H9 (cell line): ENCODE measurements at regions not wholly inside any gene's neighbourhood (a gene's known extent, or its start where the extent isn't known, plus 50 kb on each side); places are given as distances from the start of the nearest gene placed in this dataset.

Experiments used
- DNase-seq: peaks from one replicate; pipeline ENCODE4 v3.0.0-alpha.2; 2017
- H2AFZ ChIP-seq: one replicate; pipeline ENCODE4 v1.6.1; 2013; ENCODE audit warnings: mild to moderate bottlenecking, low read length, control low read depth, moderate library complexity
- H2AK5ac ChIP-seq: 2 replicates; pipeline ENCODE4 v1.6.1; 2013; ENCODE audit warnings: low read length, control low read depth, mixed read lengths; ENCODE audit not compliant: insufficient read length
- H2BK120ac ChIP-seq: one replicate; pipeline ENCODE4 v1.6.1; 2013; ENCODE audit warnings: low read depth, mild to moderate bottlenecking, low read length, control low read depth, inconsistent platforms; ENCODE audit not compliant: poor library complexity, severe bottlenecking
- H2BK12ac ChIP-seq: 2 replicates; pipeline ENCODE4 v1.6.1; 2013; ENCODE audit warnings: low read length, control low read depth, mixed read lengths, low read depth; ENCODE audit not compliant: insufficient read length
- H2BK15ac ChIP-seq: 2 replicates; pipeline ENCODE4 v1.6.1; 2013; ENCODE audit warnings: low read depth, low read length, control low read depth
- H2BK20ac ChIP-seq: one replicate; pipeline ENCODE4 v1.6.1; 2013; ENCODE audit warnings: low read depth, mild to moderate bottlenecking, low read length, control low read depth, inconsistent platforms; ENCODE audit not compliant: poor library complexity, severe bottlenecking
- H2BK5ac ChIP-seq: 2 replicates; pipeline ENCODE4 v1.6.1; 2013; ENCODE audit warnings: low read length, control low read depth, mixed read lengths; ENCODE audit not compliant: insufficient read length
- H3K14ac ChIP-seq: 2 replicates; pipeline ENCODE4 v1.6.1; 2013; ENCODE audit warnings: low read length, control low read depth; ENCODE audit not compliant: insufficient read depth
- H3K18ac ChIP-seq: 2 replicates; pipeline ENCODE4 v1.6.1; 2013; ENCODE audit warnings: low read depth, mild to moderate bottlenecking, mixed read lengths, low read length, control low read depth; ENCODE audit not compliant: insufficient read length
- H3K23ac ChIP-seq: 2 replicates; pipeline ENCODE4 v1.6.1; 2013; ENCODE audit warnings: low read length, control low read depth, mixed read lengths, low read depth; ENCODE audit not compliant: insufficient read length
- H3K23me2 ChIP-seq: 2 replicates; pipeline ENCODE4 v1.6.1; 2013; ENCODE audit warnings: low read depth, mild to moderate bottlenecking, mixed read lengths, low read length, control low read depth; ENCODE audit not compliant: insufficient read length, poor library complexity, severe bottlenecking
- H3K27ac ChIP-seq: 2 replicates; pipeline ENCODE4 v1.5.1; 2013; ENCODE audit warnings: low read length, control low read depth, mixed read lengths, low read depth; ENCODE audit not compliant: insufficient read length
- H3K27me3 ChIP-seq: 2 replicates; pipeline ENCODE4 v1.6.1; 2013; ENCODE audit warnings: low read length, control low read depth, inconsistent platforms; ENCODE audit not compliant: insufficient read depth
- H3K4ac ChIP-seq: 2 replicates; pipeline ENCODE4 v1.6.1; 2013; ENCODE audit warnings: low read depth, mild to moderate bottlenecking, control low read depth, inconsistent platforms, low read length, moderate library complexity
- H3K4me1 ChIP-seq: 2 replicates; pipeline ENCODE4 v1.6.1; 2013; ENCODE audit warnings: low read length, control low read depth, inconsistent platforms; ENCODE audit not compliant: insufficient read depth
- H3K4me2 ChIP-seq: 2 replicates; pipeline ENCODE4 v1.6.1; 2013; ENCODE audit warnings: low read length, control low read depth, mixed read lengths; ENCODE audit not compliant: insufficient read length, insufficient read depth
- H3K56ac ChIP-seq: 2 replicates; pipeline ENCODE4 v1.6.1; 2013; ENCODE audit warnings: low read depth, mild to moderate bottlenecking, mixed read lengths, low read length, control low read depth; ENCODE audit not compliant: insufficient read length
- H3K79me1 ChIP-seq: 2 replicates; pipeline ENCODE4 v1.6.1; 2013; ENCODE audit warnings: low read depth, mild to moderate bottlenecking, moderate library complexity, low read length, control low read depth, inconsistent platforms; ENCODE audit not compliant: insufficient read depth, poor library complexity, severe bottlenecking
- H3K79me2 ChIP-seq: 2 replicates; pipeline ENCODE4 v1.6.1; 2013; ENCODE audit warnings: low read length, control low read depth, inconsistent platforms; ENCODE audit not compliant: insufficient read depth
- H3K9ac ChIP-seq: 2 replicates; pipeline ENCODE4 v1.6.1; 2013; ENCODE audit warnings: low read length, control low read depth, mixed read lengths; ENCODE audit not compliant: insufficient read length; ENCODE audit errors: extremely low read depth
- H3K9me3 ChIP-seq: one replicate; pipeline ENCODE4 v1.6.1; 2013; ENCODE audit warnings: low read depth, low read length, inconsistent platforms; ENCODE audit not compliant: control insufficient read depth
- H3T11ph ChIP-seq: one replicate; pipeline ENCODE4 v1.6.1; 2013; ENCODE audit warnings: mild to moderate bottlenecking, low read length, control low read depth, inconsistent platforms
- H4K20me1 ChIP-seq: one replicate; pipeline ENCODE4 v1.6.1; 2013; ENCODE audit not compliant: control insufficient read depth, insufficient read length, insufficient read depth
- H4K5ac ChIP-seq: 2 replicates; pipeline ENCODE4 v1.6.1; 2013; ENCODE audit warnings: low read depth, mild to moderate bottlenecking, mixed read lengths, low read length, control low read depth; ENCODE audit not compliant: insufficient read length
- H4K8ac ChIP-seq: replicated peaks from 2 replicates; pipeline ENCODE4 v1.6.1; 2013; ENCODE audit warnings: low read length, control low read depth, mixed read lengths, low read depth; ENCODE audit not compliant: insufficient read length
- H4K91ac ChIP-seq: 2 replicates; pipeline ENCODE4 v1.6.1; 2013; ENCODE audit warnings: low read depth, mild to moderate bottlenecking, moderate library complexity, mixed read lengths, low read length, control low read depth; ENCODE audit not compliant: insufficient read length
- H3K27ac Mint-ChIP-seq, 3 experiments: 2 replicates in 2 of 3; 3 replicates in 1 of 3; pipeline ENCODE4 v1.8.0; 2020 to 2021; ENCODE audit warnings: mixed read lengths in 3 of 3, mild to moderate bottlenecking in 1 of 3, moderate library complexity in 1 of 3
- H3K27me3 Mint-ChIP-seq: 2 replicates; pipeline ENCODE4 v1.8.0; 2021; ENCODE audit warnings: low read depth, mild to moderate bottlenecking, moderate library complexity, mixed read lengths
- H3K36me3 Mint-ChIP-seq, 3 experiments: 2 replicates in 2 of 3; 3 replicates in 1 of 3; pipeline ENCODE4 v1.8.0; 2020 to 2021; ENCODE audit warnings: low read depth in 3 of 3, mixed read lengths in 3 of 3; ENCODE audit not compliant: insufficient read depth in 1 of 3
- H3K4me1 Mint-ChIP-seq, 2 experiments: 2 replicates each; pipeline ENCODE4 v1.8.0; 2020; ENCODE audit warnings: mixed read lengths in 2 of 2
- H3K4me3 Mint-ChIP-seq, 2 experiments: 2 replicates in 1 of 2; 3 replicates in 1 of 2; pipeline ENCODE4 v1.8.0; 2020 to 2021; ENCODE audit warnings: mild to moderate bottlenecking in 2 of 2, mixed read lengths in 2 of 2, moderate library complexity in 1 of 2
- H3K9me3 Mint-ChIP-seq, 2 experiments: 2 replicates in 1 of 2; 3 replicates in 1 of 2; pipeline ENCODE4 v1.8.0; 2020; ENCODE audit warnings: mild to moderate bottlenecking in 2 of 2, mixed read lengths in 2 of 2, moderate library complexity in 1 of 2
- CTCF ChIP-seq: fragments of 200-600 bp; sonication (generic); conservative IDR thresholded peaks from 3 replicates; pipeline ENCODE4 v1.8.0; 2021; ENCODE audit warnings: antibody characterized with exemption, mild to moderate bottlenecking
- WGBS: extraction: QIAGEN DNeasy Blood & Tissue Kit; methylation state at CpG from one replicate; pipeline ENCODE4 v1.1.7; 2013; ENCODE audit warnings: missing lambda C conversion rate, low lambda C conversion rate, mixed read lengths; ENCODE audit not compliant: insufficient read length; ENCODE audit errors: extremely low coverage; 5-methylcytosine and 5-hydroxymethylcytosine counted together

GRCh38 chr11:29256580-29256979 lies 760.2 kb downstream of the KCNA4 start:
- Histone ChIP-seq H3K9ac (no peak overlapping the region), H2BK12ac (no peak overlapping the region), H3K27me3 (no peaks in the 10 kb centered on the region), H3K23me2 (no peaks in the 10 kb centered on the region), H3K27ac (no peak overlapping the region), H3K56ac (no peak overlapping the region), H3K9me3 (no peaks in the 10 kb centered on the region), H3K4me2 (no peak overlapping the region), H4K20me1 (no peaks in the 10 kb centered on the region), H2BK15ac (no peak overlapping the region), H2BK20ac (no peak overlapping the region), H3K18ac (no peak overlapping the region), H3K4ac (no peak overlapping the region), H3K79me2 (no peaks in the 10 kb centered on the region), H3K4me1 (no peaks in the 10 kb centered on the region), H4K5ac (no peak overlapping the region), H2BK5ac (no peak overlapping the region), H3K14ac (no peak overlapping the region), H3T11ph (no peak overlapping the region), H4K91ac (no peak overlapping the region), H2BK120ac (no peak overlapping the region), H3K23ac (no peak overlapping the region), H4K8ac (no peak overlapping the region), H2AFZ (no peak overlapping the region), H2AK5ac (no peak overlapping the region), H3K79me1 (no peaks in the 10 kb centered on the region)
- Mint-ChIP-seq H3K4me3 (no peak overlapping the region), H3K36me3 (no peaks in the 10 kb centered on the region), H3K9me3 (no peaks in the 10 kb centered on the region), H3K4me1 (no peaks in the 10 kb centered on the region), H3K27ac (no peak overlapping the region), H3K27me3 (no peaks in the 10 kb centered on the region; the same call in 1 of the 2 replicates)
- no peak for DNase-seq
- no CpG with 5 or more reads among the region's 1 CpG for WGBS
- no peak for TF ChIP-seq CTCF
